HEK293 (cell line): ENCODE measurements at regions not wholly inside any gene's neighbourhood (a gene's known extent, or its start where the extent isn't known, plus 50 kb on each side); places are given as distances from the start of the nearest gene placed in this dataset.

ENCODE experiments used
- CTCF ChIA-PET: fragments of 350-600 bp; formaldehyde crosslinking; extraction: SDS; loops from one replicate; lab custom pipeline; 2021; ENCODE audit warnings: antibody characterized with exemption; lab: Yijun Ruan, JAX
- POLR2A ChIA-PET: fragments of 300-600 bp; formaldehyde crosslinking; extraction: SDS; loops from one replicate; lab custom pipeline; 2020; ENCODE audit warnings: antibody characterized with exemption, inconsistent platforms; lab: Yijun Ruan, JAX
- H3K27ac ChIP-seq: fragments of 200-500 bp; sonication (Bioruptor generic); 2 replicates; pipeline ENCODE4 v1.5.1; 2014; ENCODE audit warnings: low read depth, low read length, control low read depth, inconsistent platforms; ENCODE audit errors: extremely low read depth
- H3K36me3 ChIP-seq, 2 experiments: fragments of 200-500 bp in 1 of 2; sonication (Bioruptor generic) in 1 of 2; 1 replicate in 1 of 2; 2 replicates in 1 of 2; pipeline ENCODE4 v1.5.1; 2014 to 2017; ENCODE audit warnings: inconsistent platforms in 2 of 2, low read length in 2 of 2; ENCODE audit not compliant: control insufficient read depth in 2 of 2, insufficient read depth in 1 of 2
- H3K4me1 ChIP-seq: fragments of 200-500 bp; sonication (Bioruptor generic); 2 replicates; pipeline ENCODE4 v1.5.1; 2014; ENCODE audit warnings: mild to moderate bottlenecking, low read length, inconsistent platforms; ENCODE audit not compliant: control insufficient read depth, insufficient read depth
- H3K4me3 ChIP-seq: 2 replicates; pipeline ENCODE4 v1.5.1; 2011; ENCODE audit warnings: low read depth, mild to moderate bottlenecking, control low read depth, low read length, moderate library complexity
- H3K9me3 ChIP-seq: fragments of 200-500 bp; sonication (Bioruptor generic); 2 replicates; pipeline ENCODE4 v1.5.1; 2014; ENCODE audit warnings: low read depth, low read length, inconsistent platforms; ENCODE audit not compliant: control insufficient read depth, insufficient read depth
- KLF8 ChIP-seq: fragments of 450-650 bp; formaldehyde crosslinking; IDR thresholded peaks from 2 replicates; pipeline ENCODE4 v1.5.1; 2016; ENCODE audit warnings: missing biosample characterization, missing genetic modification characterization
- REPIN1 ChIP-seq: fragments of 450-650 bp; formaldehyde crosslinking; IDR thresholded peaks from 2 replicates; pipeline ENCODE4 v1.5.1; 2017; ENCODE audit warnings: missing biosample characterization, missing genetic modification characterization, low read depth
- YY2 ChIP-seq: fragments of 450-650 bp; formaldehyde crosslinking; IDR thresholded peaks from 2 replicates; pipeline ENCODE4 v1.5.1; 2016; ENCODE audit warnings: missing biosample characterization, missing genetic modification characterization
- ZBTB1 ChIP-seq: fragments of 450-650 bp; formaldehyde crosslinking; IDR thresholded peaks from 2 replicates; pipeline ENCODE4 v1.5.1; 2016; ENCODE audit warnings: missing biosample characterization, missing genetic modification characterization
- ZBTB17 ChIP-seq: fragments of 450-650 bp; formaldehyde crosslinking; IDR thresholded peaks from 2 replicates; pipeline ENCODE4 v1.5.1; 2016; ENCODE audit warnings: missing biosample characterization, missing genetic modification characterization
- ZNF140 ChIP-seq: fragments of 450-650 bp; formaldehyde crosslinking; IDR thresholded peaks from 2 replicates; pipeline ENCODE4 v1.5.1; 2016; ENCODE audit warnings: missing biosample characterization, missing genetic modification characterization
- ZNF24 ChIP-seq: fragments of 450-650 bp; formaldehyde crosslinking; IDR thresholded peaks from 2 replicates; pipeline ENCODE4 v1.5.1; 2016; ENCODE audit warnings: missing biosample characterization, missing genetic modification characterization
- ZNF248 ChIP-seq: fragments of 450-650 bp; formaldehyde crosslinking; IDR thresholded peaks from 2 replicates; pipeline ENCODE4 v1.5.1; 2017; ENCODE audit warnings: missing biosample characterization, missing genetic modification characterization
- ZNF37A ChIP-seq: fragments of 450-650 bp; IDR thresholded peaks from 2 replicates; pipeline ENCODE4 v1.5.1; 2018; ENCODE audit warnings: missing biosample characterization, missing genetic modification characterization
- ZNF433 ChIP-seq: fragments of 450-650 bp; formaldehyde crosslinking; IDR thresholded peaks from 2 replicates; pipeline ENCODE4 v1.5.1; 2016; ENCODE audit warnings: missing biosample characterization, missing genetic modification characterization, low read depth
- ZNF548 ChIP-seq: fragments of 450-650 bp; formaldehyde crosslinking; IDR thresholded peaks from 2 replicates; pipeline ENCODE4 v1.5.1; 2016; ENCODE audit warnings: missing biosample characterization, missing genetic modification characterization
- ZNF561 ChIP-seq: fragments of 450-650 bp; IDR thresholded peaks from 2 replicates; pipeline ENCODE4 v1.5.1; 2018; ENCODE audit warnings: missing biosample characterization, missing genetic modification characterization, borderline replicate concordance
- ZNF585B ChIP-seq: fragments of 450-650 bp; formaldehyde crosslinking; IDR thresholded peaks from 2 replicates; pipeline ENCODE4 v1.5.1; 2016; ENCODE audit warnings: missing biosample characterization, missing genetic modification characterization
- ZNF654 ChIP-seq: fragments of 450-650 bp; formaldehyde crosslinking; IDR thresholded peaks from 2 replicates; pipeline ENCODE4 v1.5.1; 2016; ENCODE audit warnings: low read depth, missing biosample characterization, missing genetic modification characterization
- ZSCAN16 ChIP-seq: fragments of 450-650 bp; formaldehyde crosslinking; IDR thresholded peaks from 2 replicates; pipeline ENCODE4 v1.5.1; 2016; ENCODE audit warnings: missing biosample characterization, missing genetic modification characterization
- TF ChIP-seq, protein P1 (sequence below): fragments of 450-650 bp; formaldehyde crosslinking; IDR thresholded peaks from 2 replicates; pipeline ENCODE4 v1.5.1; 2016; ENCODE audit warnings: missing biosample characterization, missing genetic modification characterization
- TF ChIP-seq, protein P2 (sequence below): fragments of 450-650 bp; formaldehyde crosslinking; IDR thresholded peaks from 2 replicates; pipeline ENCODE4 v1.5.1; 2016; ENCODE audit warnings: missing biosample characterization, missing genetic modification characterization
- TF ChIP-seq, protein P3 (sequence below): fragments of 450-650 bp; formaldehyde crosslinking; IDR thresholded peaks from 2 replicates; pipeline ENCODE4 v1.5.1; 2016; ENCODE audit warnings: missing biosample characterization, missing genetic modification characterization, borderline replicate concordance
- TF ChIP-seq, protein P4 (sequence below): fragments of 450-650 bp; formaldehyde crosslinking; IDR thresholded peaks from 2 replicates; pipeline ENCODE4 v1.5.1; 2016; ENCODE audit warnings: missing biosample characterization, missing genetic modification characterization
- TF ChIP-seq, protein P5 (sequence below): fragments of 450-650 bp; formaldehyde crosslinking; IDR thresholded peaks from 2 replicates; pipeline ENCODE4 v1.5.1; 2016; ENCODE audit warnings: missing biosample characterization, missing genetic modification characterization, borderline replicate concordance

DNA sequence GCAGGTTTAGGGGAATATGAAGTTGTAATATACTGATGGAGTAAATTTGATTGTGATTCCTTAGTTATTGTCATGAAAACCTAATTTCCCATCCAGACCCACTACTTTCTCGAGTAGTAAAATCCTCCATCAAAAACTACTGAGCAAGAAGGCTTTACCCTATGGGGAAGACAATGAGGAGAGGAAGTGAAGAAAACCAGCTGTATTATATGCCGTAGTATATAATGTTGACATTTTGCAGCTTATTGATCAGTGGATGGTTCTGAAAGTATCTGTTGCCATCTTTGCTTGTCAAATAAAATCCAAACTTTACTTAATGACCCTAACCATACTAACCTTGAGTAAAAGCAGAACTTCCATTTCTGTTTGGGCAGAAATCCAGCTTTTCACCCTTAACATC, 292.8 kb upstream of the RAG2 start:
- CTCF ChIA-PET = no interaction called here
- TF ChIP-seq REPIN1 (tag by site-specific recombination) (no peak), ZSCAN16 (tag by site-specific recombination) (no peak), ZNF37A (tag by site-specific recombination) (no peak), YY2 (no peak), ZNF24 (tag by site-specific recombination) (no peak), ZNF654 (tag by site-specific recombination) (no peak), ZNF248 (tag by site-specific recombination) (no peak), KLF8 (tag by site-specific recombination) (no peak), ZNF433 (tag by site-specific recombination) (no peak)
- TF ChIP-seq, protein P1, sequence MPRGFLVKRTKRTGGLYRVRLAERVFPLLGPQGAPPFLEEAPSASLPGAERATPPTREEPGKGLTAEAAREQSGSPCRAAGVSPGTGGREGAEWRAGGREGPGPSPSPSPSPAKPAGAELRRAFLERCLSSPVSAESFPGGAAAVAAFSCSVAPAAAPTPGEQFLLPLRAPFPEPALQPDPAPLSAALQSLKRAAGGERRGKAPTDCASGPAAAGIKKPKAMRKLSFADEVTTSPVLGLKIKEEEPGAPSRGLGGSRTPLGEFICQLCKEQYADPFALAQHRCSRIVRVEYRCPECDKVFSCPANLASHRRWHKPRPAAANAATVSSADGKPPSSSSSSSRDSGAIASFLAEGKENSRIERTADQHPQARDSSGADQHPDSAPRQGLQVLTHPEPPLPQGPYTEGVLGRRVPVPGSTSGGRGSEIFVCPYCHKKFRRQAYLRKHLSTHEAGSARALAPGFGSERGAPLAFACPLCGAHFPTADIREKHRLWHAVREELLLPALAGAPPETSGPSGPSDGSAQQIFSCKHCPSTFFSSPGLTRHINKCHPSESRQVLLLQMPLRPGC (tag by site-specific recombination) = no peak
- TF ChIP-seq, protein P2, sequence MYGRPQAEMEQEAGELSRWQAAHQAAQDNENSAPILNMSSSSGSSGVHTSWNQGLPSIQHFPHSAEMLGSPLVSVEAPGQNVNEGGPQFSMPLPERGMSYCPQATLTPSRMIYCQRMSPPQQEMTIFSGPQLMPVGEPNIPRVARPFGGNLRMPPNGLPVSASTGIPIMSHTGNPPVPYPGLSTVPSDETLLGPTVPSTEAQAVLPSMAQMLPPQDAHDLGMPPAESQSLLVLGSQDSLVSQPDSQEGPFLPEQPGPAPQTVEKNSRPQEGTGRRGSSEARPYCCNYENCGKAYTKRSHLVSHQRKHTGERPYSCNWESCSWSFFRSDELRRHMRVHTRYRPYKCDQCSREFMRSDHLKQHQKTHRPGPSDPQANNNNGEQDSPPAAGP (tag by site-specific recombination) = no peak
- TF ChIP-seq, all 188 proteins: peak for 0
- POLR2A ChIA-PET = no interaction called here
- H3K36me3 ChIP-seq = no peaks in the 10 kb centered on the region
- H3K4me3 ChIP-seq = no peak overlapping the region
- no peaks in the 10 kb centered on the region for H3K4me1 ChIP-seq
- H3K9me3 ChIP-seq = no peaks in the 10 kb centered on the region
- H3K27ac ChIP-seq = no peak overlapping the region

DNA sequence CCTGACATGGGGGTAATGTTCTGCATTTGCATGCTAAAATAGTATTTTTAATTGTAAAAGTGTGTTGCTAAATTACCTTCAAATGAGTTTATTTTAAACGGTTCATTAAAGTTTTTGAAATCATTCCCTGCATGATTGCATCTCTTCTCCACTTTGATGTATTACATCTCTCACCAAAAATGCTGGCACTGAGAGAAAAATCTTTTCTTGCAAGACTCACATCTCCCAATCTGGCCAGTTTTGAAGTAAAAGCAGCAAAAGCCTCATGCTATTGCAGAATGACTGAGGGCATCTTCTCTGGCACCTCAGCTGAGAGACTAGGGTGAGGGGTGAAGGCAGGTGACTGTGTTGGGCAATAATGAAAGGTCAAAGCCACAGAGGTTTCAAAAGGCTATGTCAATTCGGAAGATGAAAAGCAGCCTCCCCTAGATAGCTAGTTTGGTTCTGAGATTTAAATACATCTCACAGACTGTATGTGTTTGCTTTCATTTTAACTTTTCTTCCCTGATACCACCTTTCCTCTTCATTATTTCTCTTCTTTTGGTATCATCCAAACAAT, 292.2 kb upstream of the RAG2 start:
- no peaks in the 10 kb centered on the region for H3K9me3 ChIP-seq
- H3K4me3 ChIP-seq = no peak overlapping the region
- ChIA-PET POLR2A (no interaction called here), CTCF (interaction anchor here (0.6 kb wide), 1 partner anchor 1702 kb away, joined by 5 read pairs; no protein-coding TSS in a partner anchor)
- no peaks in the 10 kb centered on the region for H3K36me3 ChIP-seq
- TF ChIP-seq ZBTB17 (tag by site-specific recombination) (no peak), ZBTB1 (no peak), ZNF585B (no peak), ZNF561 (tag by site-specific recombination) (no peak), ZNF140 (tag by site-specific recombination) (no peak), ZNF548 (tag by site-specific recombination) (no peak)
- TF ChIP-seq, protein P3, sequence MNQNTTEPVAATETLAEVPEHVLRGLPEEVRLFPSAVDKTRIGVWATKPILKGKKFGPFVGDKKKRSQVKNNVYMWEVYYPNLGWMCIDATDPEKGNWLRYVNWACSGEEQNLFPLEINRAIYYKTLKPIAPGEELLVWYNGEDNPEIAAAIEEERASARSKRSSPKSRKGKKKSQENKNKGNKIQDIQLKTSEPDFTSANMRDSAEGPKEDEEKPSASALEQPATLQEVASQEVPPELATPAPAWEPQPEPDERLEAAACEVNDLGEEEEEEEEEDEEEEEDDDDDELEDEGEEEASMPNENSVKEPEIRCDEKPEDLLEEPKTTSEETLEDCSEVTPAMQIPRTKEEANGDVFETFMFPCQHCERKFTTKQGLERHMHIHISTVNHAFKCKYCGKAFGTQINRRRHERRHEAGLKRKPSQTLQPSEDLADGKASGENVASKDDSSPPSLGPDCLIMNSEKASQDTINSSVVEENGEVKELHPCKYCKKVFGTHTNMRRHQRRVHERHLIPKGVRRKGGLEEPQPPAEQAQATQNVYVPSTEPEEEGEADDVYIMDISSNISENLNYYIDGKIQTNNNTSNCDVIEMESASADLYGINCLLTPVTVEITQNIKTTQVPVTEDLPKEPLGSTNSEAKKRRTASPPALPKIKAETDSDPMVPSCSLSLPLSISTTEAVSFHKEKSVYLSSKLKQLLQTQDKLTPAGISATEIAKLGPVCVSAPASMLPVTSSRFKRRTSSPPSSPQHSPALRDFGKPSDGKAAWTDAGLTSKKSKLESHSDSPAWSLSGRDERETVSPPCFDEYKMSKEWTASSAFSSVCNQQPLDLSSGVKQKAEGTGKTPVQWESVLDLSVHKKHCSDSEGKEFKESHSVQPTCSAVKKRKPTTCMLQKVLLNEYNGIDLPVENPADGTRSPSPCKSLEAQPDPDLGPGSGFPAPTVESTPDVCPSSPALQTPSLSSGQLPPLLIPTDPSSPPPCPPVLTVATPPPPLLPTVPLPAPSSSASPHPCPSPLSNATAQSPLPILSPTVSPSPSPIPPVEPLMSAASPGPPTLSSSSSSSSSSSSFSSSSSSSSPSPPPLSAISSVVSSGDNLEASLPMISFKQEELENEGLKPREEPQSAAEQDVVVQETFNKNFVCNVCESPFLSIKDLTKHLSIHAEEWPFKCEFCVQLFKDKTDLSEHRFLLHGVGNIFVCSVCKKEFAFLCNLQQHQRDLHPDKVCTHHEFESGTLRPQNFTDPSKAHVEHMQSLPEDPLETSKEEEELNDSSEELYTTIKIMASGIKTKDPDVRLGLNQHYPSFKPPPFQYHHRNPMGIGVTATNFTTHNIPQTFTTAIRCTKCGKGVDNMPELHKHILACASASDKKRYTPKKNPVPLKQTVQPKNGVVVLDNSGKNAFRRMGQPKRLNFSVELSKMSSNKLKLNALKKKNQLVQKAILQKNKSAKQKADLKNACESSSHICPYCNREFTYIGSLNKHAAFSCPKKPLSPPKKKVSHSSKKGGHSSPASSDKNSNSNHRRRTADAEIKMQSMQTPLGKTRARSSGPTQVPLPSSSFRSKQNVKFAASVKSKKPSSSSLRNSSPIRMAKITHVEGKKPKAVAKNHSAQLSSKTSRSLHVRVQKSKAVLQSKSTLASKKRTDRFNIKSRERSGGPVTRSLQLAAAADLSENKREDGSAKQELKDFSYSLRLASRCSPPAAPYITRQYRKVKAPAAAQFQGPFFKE = no peak
- TF ChIP-seq, protein P4, sequence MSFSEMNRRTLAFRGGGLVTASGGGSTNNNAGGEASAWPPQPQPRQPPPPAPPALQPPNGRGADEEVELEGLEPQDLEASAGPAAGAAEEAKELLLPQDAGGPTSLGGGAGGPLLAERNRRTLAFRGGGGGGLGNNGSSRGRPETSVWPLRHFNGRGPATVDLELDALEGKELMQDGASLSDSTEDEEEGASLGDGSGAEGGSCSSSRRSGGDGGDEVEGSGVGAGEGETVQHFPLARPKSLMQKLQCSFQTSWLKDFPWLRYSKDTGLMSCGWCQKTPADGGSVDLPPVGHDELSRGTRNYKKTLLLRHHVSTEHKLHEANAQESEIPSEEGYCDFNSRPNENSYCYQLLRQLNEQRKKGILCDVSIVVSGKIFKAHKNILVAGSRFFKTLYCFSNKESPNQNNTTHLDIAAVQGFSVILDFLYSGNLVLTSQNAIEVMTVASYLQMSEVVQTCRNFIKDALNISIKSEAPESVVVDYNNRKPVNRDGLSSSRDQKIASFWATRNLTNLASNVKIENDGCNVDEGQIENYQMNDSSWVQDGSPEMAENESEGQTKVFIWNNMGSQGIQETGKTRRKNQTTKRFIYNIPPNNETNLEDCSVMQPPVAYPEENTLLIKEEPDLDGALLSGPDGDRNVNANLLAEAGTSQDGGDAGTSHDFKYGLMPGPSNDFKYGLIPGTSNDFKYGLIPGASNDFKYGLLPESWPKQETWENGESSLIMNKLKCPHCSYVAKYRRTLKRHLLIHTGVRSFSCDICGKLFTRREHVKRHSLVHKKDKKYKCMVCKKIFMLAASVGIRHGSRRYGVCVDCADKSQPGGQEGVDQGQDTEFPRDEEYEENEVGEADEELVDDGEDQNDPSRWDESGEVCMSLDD = no peak
- TF ChIP-seq, protein P5, sequence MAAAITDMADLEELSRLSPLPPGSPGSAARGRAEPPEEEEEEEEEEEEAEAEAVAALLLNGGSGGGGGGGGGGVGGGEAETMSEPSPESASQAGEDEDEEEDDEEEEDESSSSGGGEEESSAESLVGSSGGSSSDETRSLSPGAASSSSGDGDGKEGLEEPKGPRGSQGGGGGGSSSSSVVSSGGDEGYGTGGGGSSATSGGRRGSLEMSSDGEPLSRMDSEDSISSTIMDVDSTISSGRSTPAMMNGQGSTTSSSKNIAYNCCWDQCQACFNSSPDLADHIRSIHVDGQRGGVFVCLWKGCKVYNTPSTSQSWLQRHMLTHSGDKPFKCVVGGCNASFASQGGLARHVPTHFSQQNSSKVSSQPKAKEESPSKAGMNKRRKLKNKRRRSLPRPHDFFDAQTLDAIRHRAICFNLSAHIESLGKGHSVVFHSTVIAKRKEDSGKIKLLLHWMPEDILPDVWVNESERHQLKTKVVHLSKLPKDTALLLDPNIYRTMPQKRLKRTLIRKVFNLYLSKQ (tag by site-specific recombination) = no peak
- no peak overlapping the region for H3K27ac ChIP-seq
- H3K4me1 ChIP-seq = no peaks in the 10 kb centered on the region
